Activated CD4-positive, alpha-beta T cell treated with anti-CD3 and anti-CD28 coated beads, Interleukin-2, Interleukin-4, amounts not matched to agents 100 ng/mL and 50 ng/mL, durations not matched to agents 16 hours and 8 hours (primary cell): ENCODE measurements at regions not wholly inside any gene's neighbourhood (a gene's known extent, or its start where the extent isn't known, plus 50 kb on each side); places are given as distances from the start of the nearest gene placed in this dataset.
"Not testable (repeated sequence)": the region's sequence is repeated elsewhere in the genome, so short reads cannot be mapped to it uniquely, and the experiment has no call there.

ENCODE experiments used
- DNase-seq: peaks from one replicate; pipeline ENCODE4 v3.0.0-alpha.2; 2020; ENCODE audit warnings: low spot score

GRCh38 chr19:28601723-28602440 lies 611.1 kb downstream of the UQCRFS1 start:
- DNase-seq, result no peak

DNA sequence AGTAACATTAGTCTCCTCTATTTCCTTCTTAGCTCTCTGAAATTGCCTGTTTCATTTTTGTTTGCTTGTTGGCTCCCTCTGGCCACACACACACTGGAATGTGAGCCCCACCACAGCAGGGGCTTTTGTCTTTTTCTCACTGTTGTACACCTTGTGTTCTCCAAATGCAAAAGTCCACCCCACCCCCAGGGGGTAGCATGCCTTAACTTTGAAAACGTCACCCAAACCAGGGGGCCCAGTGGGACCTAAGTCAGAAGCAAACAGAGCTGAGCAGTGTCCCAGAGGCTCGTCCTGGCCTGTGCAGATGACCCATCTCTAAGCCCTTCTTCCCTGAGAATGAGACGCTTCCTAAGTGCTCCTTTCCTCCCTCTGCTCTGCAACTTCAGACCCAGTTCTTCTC lies 614.1 kb downstream of the UQCRFS1 start:
- no peak for DNase-seq

DNA sequence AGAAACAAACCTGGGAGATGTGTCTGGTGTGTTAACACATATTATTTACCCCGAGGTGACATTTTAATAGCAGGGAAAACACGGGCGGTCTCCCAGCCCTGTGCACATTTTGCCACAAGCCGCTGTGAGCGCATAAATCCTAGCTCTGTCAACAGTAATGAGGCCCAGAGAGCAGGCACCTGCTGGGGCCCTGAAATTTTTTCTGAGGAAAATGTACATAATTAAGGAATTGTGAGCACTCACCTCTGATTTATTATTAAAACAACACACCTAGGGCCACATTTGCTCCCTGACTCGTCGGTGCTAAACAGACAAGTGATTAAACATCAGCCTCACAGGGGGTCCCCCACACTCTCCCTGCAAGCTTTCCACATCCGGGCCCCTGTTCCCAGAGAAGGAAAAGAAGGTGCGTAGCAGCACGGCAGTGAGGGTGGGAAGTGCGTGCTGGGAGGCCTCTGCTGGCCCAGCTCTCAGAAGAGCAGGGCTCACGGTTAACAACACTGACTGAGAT lies 616.3 kb downstream of the UQCRFS1 start:
- DNase-seq, result no peak

DNA sequence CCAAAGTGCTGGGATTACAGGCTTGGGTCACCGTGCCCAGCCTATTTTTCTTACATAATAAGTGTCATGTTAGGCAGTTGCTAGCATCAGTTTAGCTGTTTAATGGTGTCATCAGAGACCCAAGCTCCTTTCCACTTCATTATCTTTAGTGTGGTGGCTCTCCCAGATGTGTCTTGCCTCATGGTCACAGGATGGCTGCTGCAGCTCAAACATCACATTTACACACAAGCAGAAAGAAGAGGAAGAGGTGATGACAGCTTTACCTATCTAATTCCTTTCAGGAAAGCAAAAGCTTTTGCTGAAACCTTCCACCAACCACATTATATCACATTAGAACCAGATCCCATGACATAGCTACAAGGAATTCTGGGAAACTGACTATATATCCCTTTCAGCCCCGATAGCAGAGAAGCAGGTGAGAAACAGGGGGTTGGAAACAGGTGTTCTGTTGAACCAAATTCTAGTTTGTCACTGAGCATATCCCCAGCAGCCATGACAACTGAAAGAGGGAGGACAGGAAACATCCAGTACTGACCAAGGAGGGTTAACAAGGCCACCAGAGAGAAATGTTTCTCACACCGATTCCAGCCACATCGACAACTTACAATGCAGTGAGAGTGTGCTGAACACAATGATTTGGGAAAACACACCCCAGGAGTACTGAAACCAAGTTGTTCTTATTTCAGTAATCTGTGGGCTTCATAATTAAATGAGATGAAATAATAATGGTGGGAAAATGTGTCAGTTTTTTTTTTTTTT lies 617.0 kb downstream of the UQCRFS1 start:
- no peak for DNase-seq

GRCh38 chr19:28594737-28595136 lies 618.2 kb downstream of the UQCRFS1 start:
- no peak for DNase-seq

DNA sequence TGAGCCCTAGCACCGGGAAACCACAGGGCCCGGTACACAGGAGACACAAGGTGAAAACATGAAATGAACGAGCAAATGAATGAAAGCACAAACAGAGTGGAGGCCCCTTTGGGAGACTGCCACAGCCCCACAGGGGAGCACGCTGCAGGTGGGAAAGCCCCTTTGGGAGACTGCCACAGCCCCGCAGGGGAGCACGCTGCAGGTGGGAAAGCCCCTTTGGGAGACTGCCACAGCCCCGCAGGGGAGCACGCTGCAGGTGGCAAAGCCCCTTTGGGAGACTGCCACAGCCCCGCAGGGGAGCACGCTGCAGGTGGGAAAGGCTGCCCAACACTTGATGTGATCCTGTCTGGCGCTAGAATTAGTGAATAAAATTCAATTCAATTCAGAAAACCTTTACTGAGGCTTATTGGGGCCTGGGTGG lies 623.0 kb downstream of the UQCRFS1 start:
- DNase-seq, result not testable (repeated sequence)

GRCh38 chr19:28586474-28586873 lies 626.5 kb downstream of the UQCRFS1 start:
- DNase-seq, result no peak

DNA sequence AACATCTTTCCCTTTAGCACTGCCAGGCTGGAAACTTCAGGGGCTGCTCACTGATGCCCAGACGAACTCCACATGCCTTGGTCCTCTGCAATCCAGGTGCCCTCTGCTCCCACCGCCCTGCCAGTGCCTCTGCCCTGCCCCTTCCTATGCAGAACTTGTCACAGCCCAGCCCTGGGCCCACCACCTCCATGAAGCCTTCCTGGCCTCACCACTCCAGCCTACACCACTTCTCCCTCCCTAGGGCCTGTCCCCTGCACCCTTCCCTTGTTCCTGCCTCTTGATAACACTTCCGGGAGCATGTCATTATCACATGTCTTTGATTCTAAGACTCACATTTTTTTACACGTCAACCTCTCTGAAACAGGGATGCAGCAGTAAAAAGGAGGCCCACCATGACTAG lies 627.2 kb downstream of the UQCRFS1 start:
- no peak for DNase-seq

- DNase-seq, result no peak
These were observed 629.2 kb downstream of the UQCRFS1 start for GRCh38 chr19:28583713-28584112.

DNA sequence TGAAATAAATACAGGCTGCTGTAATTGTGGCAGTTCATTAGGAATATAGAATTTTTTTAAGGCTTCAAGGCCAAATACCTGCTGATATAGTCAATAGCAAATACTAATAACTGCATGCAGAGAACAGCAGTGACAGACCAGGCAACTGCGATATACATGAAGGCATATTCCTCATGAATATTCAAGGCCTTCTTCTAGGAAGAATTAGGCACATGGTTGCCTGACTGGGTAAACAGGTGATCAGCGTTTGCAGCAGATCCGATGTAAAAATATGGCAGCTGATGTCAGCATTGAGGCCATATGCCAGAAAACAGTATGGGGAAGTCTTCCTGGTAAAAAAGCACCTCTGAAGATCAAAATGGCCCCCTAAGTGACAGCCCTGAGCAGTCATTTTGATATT lies 629.7 kb downstream of the UQCRFS1 start:
- no peak for DNase-seq

DNA sequence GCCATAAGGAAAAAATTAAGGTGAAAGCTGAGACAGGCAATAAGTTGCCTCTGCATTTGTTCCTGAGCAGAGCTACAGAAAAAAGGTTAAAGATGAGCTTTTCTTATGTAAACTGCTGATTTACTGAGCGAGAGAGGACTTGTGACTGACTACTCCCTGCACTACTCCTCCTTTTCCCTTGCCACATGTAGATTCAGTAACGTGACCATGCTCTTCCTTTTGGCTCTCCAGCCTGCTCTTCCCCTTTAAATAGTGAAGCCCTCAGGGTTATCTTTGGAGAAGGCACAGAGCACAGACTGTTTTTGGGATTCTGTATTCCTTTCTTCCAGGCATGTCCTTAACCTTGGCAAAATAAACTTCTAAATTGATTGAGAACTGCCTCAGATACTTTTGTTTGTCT lies 630.2 kb downstream of the UQCRFS1 start:
- DNase-seq, result no peak

GRCh38 chr19:28582344-28582743 lies 630.6 kb downstream of the UQCRFS1 start:
- DNase-seq, result no peak

DNA sequence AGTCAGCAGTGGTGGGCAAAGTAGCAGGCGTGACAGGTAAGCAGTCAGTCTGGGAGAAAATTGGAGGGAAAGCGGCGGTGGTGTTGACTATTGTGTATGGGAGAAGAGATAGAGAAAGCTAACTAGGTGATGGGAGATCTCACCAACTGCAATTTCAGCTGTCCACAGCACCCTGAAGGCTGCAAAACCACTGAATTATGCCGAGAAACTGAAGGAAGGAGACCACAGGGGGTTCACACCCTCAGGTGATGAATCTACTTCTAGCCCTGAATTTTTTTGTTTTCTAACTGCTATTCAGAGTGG lies 631.5 kb downstream of the UQCRFS1 start:
- DNase-seq, result no peak

DNA sequence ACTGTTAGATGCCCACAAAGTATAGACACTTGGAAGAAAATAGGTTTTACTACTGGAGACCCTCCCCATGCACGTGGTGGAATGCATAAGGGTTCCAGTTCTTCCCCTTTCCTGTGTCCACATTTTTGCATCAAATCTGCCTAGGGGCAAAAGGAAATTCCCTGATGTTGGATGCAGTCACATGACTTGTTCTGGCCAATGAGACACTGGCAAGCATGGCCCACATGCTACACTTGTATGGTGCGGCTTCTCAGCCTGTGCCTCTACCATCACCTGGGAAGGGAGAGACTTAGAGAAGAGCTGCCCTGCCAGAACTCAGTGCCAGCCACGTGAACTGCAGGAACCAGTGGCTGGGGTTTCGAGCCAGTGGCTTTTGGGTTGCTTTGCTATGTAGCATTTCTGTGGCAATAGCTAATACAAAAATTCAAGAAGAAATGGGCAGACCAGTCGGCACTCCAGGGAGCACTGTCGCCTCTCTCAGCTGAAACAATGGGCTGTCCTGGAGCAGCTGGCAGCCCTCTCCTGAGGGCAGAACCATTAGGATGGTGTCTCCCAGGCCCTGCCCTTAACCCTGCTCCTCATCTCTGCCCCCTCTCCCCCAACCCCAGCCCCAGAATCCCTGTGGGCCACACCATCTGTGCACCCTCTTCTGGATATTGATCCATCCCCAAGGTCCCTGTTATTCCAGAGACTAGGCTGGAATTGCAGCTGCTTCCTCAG lies 634.0 kb downstream of the UQCRFS1 start:
- no peak for DNase-seq

DNA sequence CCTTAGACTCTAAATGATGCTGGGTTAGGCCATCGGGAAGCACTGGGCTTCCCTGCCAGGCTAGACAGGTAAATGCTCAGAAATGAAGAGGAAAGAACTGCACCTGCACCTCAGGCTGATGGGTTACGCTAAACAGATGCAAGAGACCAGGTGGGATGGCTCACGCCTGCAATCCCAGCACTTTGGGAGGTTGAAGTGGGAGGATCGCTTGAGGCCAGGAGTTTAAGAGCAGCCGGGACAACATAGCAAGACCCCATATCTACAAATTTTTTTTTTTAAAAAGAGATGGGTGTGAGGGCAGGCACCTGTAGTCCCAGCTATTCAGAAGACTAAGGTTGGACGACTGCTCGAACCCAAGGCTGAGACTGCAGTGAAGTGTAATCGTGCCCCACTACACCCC lies 634.7 kb downstream of the UQCRFS1 start:
- no peak for DNase-seq

DNA sequence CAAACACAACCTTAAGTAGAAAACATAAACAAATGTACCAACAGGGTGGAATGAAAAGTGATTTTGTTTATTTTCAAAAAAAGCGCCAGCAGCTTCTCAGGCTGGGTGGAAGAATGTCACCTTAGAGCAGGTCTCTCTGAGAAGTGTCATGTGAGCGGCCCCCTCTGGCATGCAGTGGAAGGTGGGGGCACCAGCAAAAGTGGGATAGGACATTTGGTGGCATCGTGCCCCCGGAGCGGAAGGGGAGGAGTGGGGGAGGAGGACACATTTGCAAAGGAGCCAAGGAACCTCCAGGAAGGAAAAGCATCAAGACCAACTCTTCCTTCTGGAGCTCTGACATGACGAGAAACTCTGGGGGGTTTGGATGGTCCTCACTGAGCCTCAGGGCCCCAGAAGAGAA lies 635.3 kb downstream of the UQCRFS1 start:
- no peak for DNase-seq

GRCh38 chr19:28577233-28577632 lies 635.7 kb downstream of the UQCRFS1 start:
- no peak for DNase-seq

DNA sequence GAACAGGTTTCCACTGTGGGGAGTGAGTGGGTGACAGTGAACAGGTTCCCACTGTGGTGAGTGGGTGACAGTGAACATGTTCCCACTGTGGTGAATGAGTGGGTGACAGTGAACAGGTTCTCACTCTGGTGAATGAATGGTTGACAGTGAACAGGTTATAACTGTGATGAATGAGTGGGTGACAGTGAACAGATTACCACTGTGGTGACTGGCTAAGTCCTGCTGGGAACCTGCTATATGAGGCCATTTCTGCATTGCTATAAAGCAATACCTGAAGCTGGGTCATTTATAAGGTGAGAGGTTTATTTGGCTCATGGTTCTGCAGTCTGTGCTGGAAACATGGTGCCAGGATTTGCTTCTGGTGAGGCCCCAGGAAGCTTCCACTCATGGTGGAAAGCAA lies 637.1 kb downstream of the UQCRFS1 start:
- DNase-seq, result no peak

DNA sequence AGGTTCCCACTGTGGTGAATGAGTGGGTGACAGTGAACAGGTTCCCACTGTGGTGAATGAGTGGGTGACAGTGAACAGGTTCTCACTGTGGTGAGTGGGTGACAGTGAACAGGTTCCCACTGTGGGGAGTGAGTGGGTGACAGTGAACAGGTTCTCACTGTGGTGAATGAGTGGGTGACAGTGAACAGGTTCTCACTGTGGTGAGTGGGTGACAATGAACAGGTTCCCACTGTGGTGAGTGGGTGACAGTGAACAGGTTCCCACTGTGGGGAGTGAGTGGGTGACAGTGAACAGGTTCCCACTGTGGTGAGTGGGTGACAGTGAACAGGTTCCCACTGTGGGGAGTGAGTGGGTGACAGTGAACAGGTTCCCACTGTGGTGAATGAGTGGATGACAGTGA lies 637.6 kb downstream of the UQCRFS1 start:
- DNase-seq, result not testable (repeated sequence)

GRCh38 chr19:28574212-28574611 lies 638.7 kb downstream of the UQCRFS1 start:
- no peak for DNase-seq

GRCh38 chr19:28569132-28570131 lies 643.5 kb downstream of the UQCRFS1 start:
- no peak for DNase-seq

GRCh38 chr19:28567834-28568233 lies 645.1 kb downstream of the UQCRFS1 start:
- no peak for DNase-seq
